ENCODE measurements at regions not wholly inside any gene's neighbourhood (a gene's known extent, or its start where the extent isn't known, plus 50 kb on each side); places are given as distances from the start of the nearest gene placed in this dataset.

DNA sequence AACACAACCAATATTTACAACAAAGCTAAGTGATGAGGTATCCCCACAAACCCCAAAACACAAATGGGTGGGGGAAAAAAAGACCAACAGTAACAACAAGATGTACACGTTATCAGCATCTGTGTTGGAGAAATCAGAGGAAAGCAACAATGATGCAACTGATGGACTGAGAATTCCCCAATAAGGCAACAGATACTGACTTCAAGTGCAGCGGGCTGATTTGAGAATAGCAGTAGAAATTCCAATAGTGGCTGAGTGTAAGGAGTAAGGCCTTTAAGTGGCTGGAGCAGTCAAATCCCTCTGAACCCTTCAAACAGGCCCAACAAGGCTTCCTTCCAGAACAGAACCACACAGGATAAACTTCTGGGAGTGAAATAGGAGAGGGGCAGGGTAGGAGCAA is 97.6 kb downstream of the TM2D1 start:
- Histone ChIP-seq H3K79me2 (ENCODE audit: insufficient read depth, low read depth) (no peaks in the 10 kb centered on the region), H3K4me2 (no peak overlapping the region), H3K36me3 (ENCODE audit: insufficient read depth) (no peaks in the 10 kb centered on the region), H4K20me1 (ENCODE audit: insufficient read depth) (no peaks in the 10 kb centered on the region), H3K27ac (no peak overlapping the region), H3K4me1 (ENCODE audit: low read depth, poor library complexity, severe bottlenecking) (no peaks in the 10 kb centered on the region), H3K9ac (no peak overlapping the region), H3K4me3 (IDR thresholded peaks at IDR 0.05; ENCODE audit: insufficient read depth, low read depth, low read length) (no peak overlapping the region), H3K27me3 (ENCODE audit: insufficient read depth, low read depth) (no peaks in the 10 kb centered on the region), H2AFZ (ENCODE audit: low read depth) (no peak overlapping the region)
- TF ChIP-seq, protein P1, sequence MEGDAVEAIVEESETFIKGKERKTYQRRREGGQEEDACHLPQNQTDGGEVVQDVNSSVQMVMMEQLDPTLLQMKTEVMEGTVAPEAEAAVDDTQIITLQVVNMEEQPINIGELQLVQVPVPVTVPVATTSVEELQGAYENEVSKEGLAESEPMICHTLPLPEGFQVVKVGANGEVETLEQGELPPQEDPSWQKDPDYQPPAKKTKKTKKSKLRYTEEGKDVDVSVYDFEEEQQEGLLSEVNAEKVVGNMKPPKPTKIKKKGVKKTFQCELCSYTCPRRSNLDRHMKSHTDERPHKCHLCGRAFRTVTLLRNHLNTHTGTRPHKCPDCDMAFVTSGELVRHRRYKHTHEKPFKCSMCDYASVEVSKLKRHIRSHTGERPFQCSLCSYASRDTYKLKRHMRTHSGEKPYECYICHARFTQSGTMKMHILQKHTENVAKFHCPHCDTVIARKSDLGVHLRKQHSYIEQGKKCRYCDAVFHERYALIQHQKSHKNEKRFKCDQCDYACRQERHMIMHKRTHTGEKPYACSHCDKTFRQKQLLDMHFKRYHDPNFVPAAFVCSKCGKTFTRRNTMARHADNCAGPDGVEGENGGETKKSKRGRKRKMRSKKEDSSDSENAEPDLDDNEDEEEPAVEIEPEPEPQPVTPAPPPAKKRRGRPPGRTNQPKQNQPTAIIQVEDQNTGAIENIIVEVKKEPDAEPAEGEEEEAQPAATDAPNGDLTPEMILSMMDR (conservative IDR thresholded peaks at IDR 0.05; ENCODE audit: low read depth, low read length): no peak

GRCh38 chr1:61626816-61627215 is 98.1 kb downstream of the TM2D1 start:
- H3K36me3 ChIP-seq (ENCODE audit: insufficient read depth): no peaks in the 10 kb centered on the region
- no peaks in the 10 kb centered on the region for H3K4me1 ChIP-seq (ENCODE audit: low read depth, poor library complexity, severe bottlenecking)
- H3K4me2 ChIP-seq: no peak overlapping the region
- H3K27me3 ChIP-seq (ENCODE audit: insufficient read depth, low read depth): no peaks in the 10 kb centered on the region
- no peak overlapping the region for H2AFZ ChIP-seq (ENCODE audit: low read depth)
- no peaks in the 10 kb centered on the region for H3K79me2 ChIP-seq (ENCODE audit: insufficient read depth, low read depth)
- H3K4me3 ChIP-seq (IDR thresholded peaks at IDR 0.05; ENCODE audit: insufficient read depth, low read depth, low read length): no peak overlapping the region
- no peaks in the 10 kb centered on the region for H4K20me1 ChIP-seq (ENCODE audit: insufficient read depth)
- TF ChIP-seq, protein P1 (conservative IDR thresholded peaks at IDR 0.05; ENCODE audit: low read depth, low read length): no peak
- H3K9ac ChIP-seq: no peak overlapping the region
- no peak overlapping the region for H3K27ac ChIP-seq

DNA sequence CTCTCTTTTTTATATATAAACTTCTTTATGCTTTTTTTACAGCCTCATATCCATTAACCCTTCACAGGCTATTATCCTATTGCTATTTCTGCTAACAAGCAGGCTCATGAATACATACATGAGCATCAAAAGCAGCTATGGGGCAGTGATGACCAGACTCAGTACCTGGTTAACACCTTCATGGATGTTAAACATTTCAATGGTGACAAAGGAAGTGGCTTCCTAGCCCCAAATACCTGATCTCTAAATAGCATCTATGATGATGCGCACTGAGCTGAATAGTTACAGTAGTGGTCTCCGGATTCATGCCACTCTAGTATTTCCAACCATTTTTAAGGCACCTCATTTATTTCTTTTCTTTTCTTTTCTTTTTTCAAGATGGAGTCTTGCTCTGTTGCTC is 101.1 kb downstream of the TM2D1 start:
- TF ChIP-seq, protein P1 (conservative IDR thresholded peaks at IDR 0.05; ENCODE audit: low read depth, low read length): no peak
- H4K20me1 ChIP-seq (ENCODE audit: insufficient read depth): no peaks in the 10 kb centered on the region
- no peak overlapping the region for H3K9ac ChIP-seq
- H3K4me2 ChIP-seq: no peak overlapping the region
- H3K79me2 ChIP-seq (ENCODE audit: insufficient read depth, low read depth): no peaks in the 10 kb centered on the region
- no peaks in the 10 kb centered on the region for H3K36me3 ChIP-seq (ENCODE audit: insufficient read depth)
- no peak overlapping the region for H3K27ac ChIP-seq
- no peaks in the 10 kb centered on the region for H3K4me1 ChIP-seq (ENCODE audit: low read depth, poor library complexity, severe bottlenecking)
- H3K4me3 ChIP-seq (IDR thresholded peaks at IDR 0.05; ENCODE audit: insufficient read depth, low read depth, low read length): no peak overlapping the region
- no peaks in the 10 kb centered on the region for H3K27me3 ChIP-seq (ENCODE audit: insufficient read depth, low read depth)
- H2AFZ ChIP-seq (ENCODE audit: low read depth): no peak overlapping the region

DNA sequence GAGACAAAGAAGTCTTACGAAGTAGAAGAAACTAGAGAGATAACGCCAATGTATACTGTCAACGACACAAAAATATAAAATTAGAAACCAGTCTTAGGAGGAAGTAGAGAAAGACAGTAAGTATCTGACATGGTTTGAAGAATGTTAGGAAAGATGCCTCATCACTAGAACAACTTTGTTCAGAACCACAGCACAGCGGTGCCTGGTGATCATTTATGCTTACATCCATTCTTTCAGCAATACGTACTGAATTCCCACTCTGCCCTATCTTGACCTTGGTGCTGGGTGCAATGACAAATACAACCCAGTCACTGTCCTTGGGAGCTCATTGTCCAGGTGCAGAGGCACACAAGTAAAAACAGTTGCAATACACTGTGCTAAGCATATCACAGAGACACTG is 104.4 kb downstream of the TM2D1 start:
- Histone ChIP-seq H3K4me1 (ENCODE audit: low read depth, poor library complexity, severe bottlenecking) (no peaks in the 10 kb centered on the region), H3K36me3 (ENCODE audit: insufficient read depth) (no peaks in the 10 kb centered on the region), H4K20me1 (ENCODE audit: insufficient read depth) (no peaks in the 10 kb centered on the region), H3K27me3 (ENCODE audit: insufficient read depth, low read depth) (no peaks in the 10 kb centered on the region), H3K4me3 (IDR thresholded peaks at IDR 0.05; ENCODE audit: insufficient read depth, low read depth, low read length) (no peak overlapping the region), H3K79me2 (ENCODE audit: insufficient read depth, low read depth) (no peaks in the 10 kb centered on the region), H2AFZ (ENCODE audit: low read depth) (no peak overlapping the region), H3K4me2 (no peak overlapping the region), H3K27ac (no peak overlapping the region), H3K9ac (no peak overlapping the region)
- TF ChIP-seq, protein P1 (conservative IDR thresholded peaks at IDR 0.05; ENCODE audit: low read depth, low read length): no peak

DNA sequence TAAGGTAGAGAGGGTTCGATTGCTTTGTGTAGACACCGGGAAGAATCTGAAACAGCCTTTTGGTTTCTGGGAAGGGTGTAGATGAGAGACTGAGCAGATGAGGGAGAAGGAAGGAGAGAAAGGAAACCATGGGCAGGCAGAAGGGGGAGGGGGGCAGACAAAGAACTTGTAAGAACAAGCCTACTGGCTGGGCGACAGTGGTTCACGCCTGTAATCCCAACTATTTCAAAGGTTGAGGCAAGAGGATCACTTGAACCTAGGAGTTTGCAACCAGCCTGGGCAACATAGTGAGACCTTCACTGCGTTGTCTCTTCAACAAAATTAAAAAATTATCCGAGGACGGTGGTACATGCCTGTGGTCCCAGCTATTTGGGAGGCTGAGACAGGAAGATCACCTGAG is 106.2 kb downstream of the TM2D1 start:
- no peak overlapping the region for H3K4me2 ChIP-seq
- TF ChIP-seq, protein P1 (conservative IDR thresholded peaks at IDR 0.05; ENCODE audit: low read depth, low read length): no peak
- H4K20me1 ChIP-seq (ENCODE audit: insufficient read depth): no peaks in the 10 kb centered on the region
- no peak overlapping the region for H3K27ac ChIP-seq
- no peak overlapping the region for H3K4me3 ChIP-seq (IDR thresholded peaks at IDR 0.05; ENCODE audit: insufficient read depth, low read depth, low read length)
- no peak overlapping the region for H3K9ac ChIP-seq
- H2AFZ ChIP-seq (ENCODE audit: low read depth): no peak overlapping the region
- no peaks in the 10 kb centered on the region for H3K79me2 ChIP-seq (ENCODE audit: insufficient read depth, low read depth)
- no peaks in the 10 kb centered on the region for H3K4me1 ChIP-seq (ENCODE audit: low read depth, poor library complexity, severe bottlenecking)
- H3K36me3 ChIP-seq (ENCODE audit: insufficient read depth): no peaks in the 10 kb centered on the region
- H3K27me3 ChIP-seq (ENCODE audit: insufficient read depth, low read depth): no peaks in the 10 kb centered on the region

All from KMS-11 (cell line).